COLO668 (cell line): ENCODE measurements at regions not wholly inside any gene's neighbourhood (a gene's known extent, or its start where the extent isn't known, plus 50 kb on each side); places are given as distances from the start of the nearest gene placed in this dataset.

Experiments used
- DNase-seq: peaks from one replicate; lab custom pipeline; 2025; ENCODE audit not compliant: unreplicated experiment; lab: John Stamatoyannopoulos, UW

GRCh38 chr12:12015073-12015685 lies 55.6 kb upstream of the BCL2L14 start:
- no peak for DNase-seq

- no peak for DNase-seq
These were observed 54.2 kb upstream of the BCL2L14 start for GRCh38 chr12:12016284-12017100.

- no peak for DNase-seq
These were observed 53.6 kb upstream of the BCL2L14 start for GRCh38 chr12:12017135-12017581.

GRCh38 chr12:12017798-12018197 lies 52.9 kb upstream of the BCL2L14 start:
- DNase-seq = no peak

- no peak for DNase-seq
These were observed 52.3 kb upstream of the BCL2L14 start for GRCh38 chr12:12018454-12018853.

GRCh38 chr12:12019881-12020280 lies 50.9 kb upstream of the BCL2L14 start:
- no peak for DNase-seq

GRCh38 chr12:12020762-12021161 lies 50.0 kb upstream of the BCL2L14 start:
- DNase-seq = no peak
